Psoas muscle (tissue), 7 donors: ENCODE measurements at regions not wholly inside any gene's neighbourhood (a gene's known extent, or its start where the extent isn't known, plus 50 kb on each side); places are given as distances from the start of the nearest gene placed in this dataset.

ENCODE experiments used
- ATAC-seq, 4 donors: fragments of 200-7000 bp; cut with Tn5 transposase; one replicate each; pipeline ENCODE4 v1.9.1; 2020; ENCODE audit warnings: moderate library complexity in 3 of 4, mild to moderate bottlenecking in 2 of 4
- DNase-seq, 2 donors: peaks; one replicate each; pipeline ENCODE4 v3.0.0-alpha.2; 2020
- H3K27ac ChIP-seq: fragments of 200-600 bp; one replicate; pipeline ENCODE4 v1.8.0; 2022
- H3K27me3 ChIP-seq, 3 donors: fragments of 200-600 bp in 1 of 3; one replicate each; pipeline versions ENCODE4 v1.6.1 to v1.8.0; 2013 to 2022; ENCODE audit warnings: low read length in 2 of 3, mild to moderate bottlenecking in 2 of 3, moderate library complexity in 1 of 3; ENCODE audit not compliant: insufficient read depth in 3 of 3
- H3K36me3 ChIP-seq, 2 donors: fragments of 200-600 bp in 1 of 2; one replicate each; pipeline versions ENCODE4 v1.6.1 to v1.8.0; 2013 to 2022; ENCODE audit warnings: low read depth in 1 of 2, mild to moderate bottlenecking in 1 of 2, moderate library complexity in 1 of 2; ENCODE audit not compliant: insufficient read depth in 1 of 2
- H3K4me1 ChIP-seq: fragments of 200-600 bp; one replicate; pipeline ENCODE4 v1.8.0; 2022
- H3K4me3 ChIP-seq: fragments of 200-600 bp; one replicate; pipeline ENCODE4 v1.8.0; 2022; ENCODE audit warnings: mild to moderate bottlenecking
- H3K9me3 ChIP-seq: fragments of 200-600 bp; one replicate; pipeline ENCODE4 v1.8.0; 2022
- WGBS, 3 donors: extraction: QIAGEN DNeasy Blood & Tissue Kit; methylation state at CpG; one replicate each; pipeline versions ENCODE4 v1.1.6 to v1.1.7; 2013; 5-methylcytosine and 5-hydroxymethylcytosine counted together
- intact Hi-C, 2 donors: fragments of 100-400 bp; cut with DNase I; formaldehyde crosslinking; loops; one replicate each; pipeline versions ENCODE4 v1.11.0 to v1.14.2; 2022
- TF ChIP-seq, protein P1 (sequence below): fragments of 200-600 bp; IDR thresholded peaks from one replicate; pipeline ENCODE4 v1.8.0; 2022; ENCODE audit warnings: antibody characterized with exemption
- donor health status: healthy with polysubstance abuse.
- donor health status: DM: no; HTN: no; CAD: no; lungs with moderate emphysema.
- donor health status: Bipolar disorder and iron deficiency.
- donor health status: healthy.
- donor health status: DM: yes; HTN: yes; CAD: no.
- donor health status: DM: no; HTN: no; CAD: no.
- donor health status: DM: yes; HTN: yes; CAD: no.

DNA sequence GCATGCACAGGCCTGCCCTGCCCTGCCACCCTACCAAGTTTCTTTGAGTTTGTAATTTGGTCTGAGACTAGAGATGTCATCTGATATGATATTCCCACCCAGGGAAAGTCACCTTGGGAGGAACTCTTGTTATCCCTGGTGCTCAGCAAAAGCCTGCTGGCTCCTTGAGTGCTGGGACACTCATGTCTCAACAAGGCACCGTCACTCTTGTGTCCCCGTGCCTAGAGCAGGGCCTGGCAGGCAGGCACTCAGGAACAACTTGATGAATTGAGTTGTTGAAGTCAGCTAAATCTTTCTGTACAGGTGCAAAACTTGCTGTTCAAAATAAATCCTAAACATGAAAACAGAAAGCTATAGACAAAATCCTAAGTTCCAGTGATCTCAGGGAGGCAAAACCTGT, 345.4 kb downstream of the KCNRG start:
- Histone ChIP-seq H3K36me3 (no peaks in the 10 kb centered on the region), H3K9me3 (no peaks in the 10 kb centered on the region), H3K27me3 (no peaks in the 10 kb centered on the region), H3K27ac (no peak overlapping the region), H3K4me1 (peaks cover 9% of the 10 kb centered on the region), H3K4me3 (no peak overlapping the region)
- WGBS, 3 donors: 62 to 86% (median 64%) methylated on average over 2 of the region's 2 CpGs
- no peak for DNase-seq
- ATAC-seq: no peak
- TF ChIP-seq, protein P1, sequence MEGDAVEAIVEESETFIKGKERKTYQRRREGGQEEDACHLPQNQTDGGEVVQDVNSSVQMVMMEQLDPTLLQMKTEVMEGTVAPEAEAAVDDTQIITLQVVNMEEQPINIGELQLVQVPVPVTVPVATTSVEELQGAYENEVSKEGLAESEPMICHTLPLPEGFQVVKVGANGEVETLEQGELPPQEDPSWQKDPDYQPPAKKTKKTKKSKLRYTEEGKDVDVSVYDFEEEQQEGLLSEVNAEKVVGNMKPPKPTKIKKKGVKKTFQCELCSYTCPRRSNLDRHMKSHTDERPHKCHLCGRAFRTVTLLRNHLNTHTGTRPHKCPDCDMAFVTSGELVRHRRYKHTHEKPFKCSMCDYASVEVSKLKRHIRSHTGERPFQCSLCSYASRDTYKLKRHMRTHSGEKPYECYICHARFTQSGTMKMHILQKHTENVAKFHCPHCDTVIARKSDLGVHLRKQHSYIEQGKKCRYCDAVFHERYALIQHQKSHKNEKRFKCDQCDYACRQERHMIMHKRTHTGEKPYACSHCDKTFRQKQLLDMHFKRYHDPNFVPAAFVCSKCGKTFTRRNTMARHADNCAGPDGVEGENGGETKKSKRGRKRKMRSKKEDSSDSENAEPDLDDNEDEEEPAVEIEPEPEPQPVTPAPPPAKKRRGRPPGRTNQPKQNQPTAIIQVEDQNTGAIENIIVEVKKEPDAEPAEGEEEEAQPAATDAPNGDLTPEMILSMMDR: no peak
- intact Hi-C loops: no loop called here

DNA sequence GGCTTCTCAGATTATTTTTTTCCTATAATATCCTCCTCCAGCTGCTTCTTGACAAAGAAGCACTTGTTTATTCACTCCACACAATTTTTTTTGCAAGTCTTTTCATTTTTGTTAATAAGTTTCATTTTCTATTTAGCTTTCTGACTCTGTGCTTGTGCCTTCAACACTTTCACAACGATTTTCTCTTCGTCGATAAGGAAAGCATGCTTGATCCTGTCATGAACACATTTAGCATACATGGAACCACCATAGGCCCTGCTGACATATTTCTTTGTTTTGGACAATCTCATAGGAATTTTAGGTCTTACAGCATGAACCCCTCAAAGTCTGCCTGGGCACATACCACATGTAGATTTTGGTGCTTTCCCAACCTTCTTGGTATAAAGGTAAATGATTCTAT, 346.0 kb downstream of the KCNRG start:
- H3K9me3 ChIP-seq: no peaks in the 10 kb centered on the region
- intact Hi-C loops: no loop called here
- no peaks in the 10 kb centered on the region for H3K36me3 ChIP-seq
- no peaks in the 10 kb centered on the region for H3K27me3 ChIP-seq
- ATAC-seq: no peak
- WGBS, 3 donors: 35 to 61% (median 50%) methylated on average over 3 of the region's 3 CpGs
- H3K27ac ChIP-seq: no peak overlapping the region
- TF ChIP-seq, protein P1: no peak
- no peak for DNase-seq
- peaks cover 9% of the 10 kb centered on the region for H3K4me1 ChIP-seq
- H3K4me3 ChIP-seq: no peak overlapping the region

DNA sequence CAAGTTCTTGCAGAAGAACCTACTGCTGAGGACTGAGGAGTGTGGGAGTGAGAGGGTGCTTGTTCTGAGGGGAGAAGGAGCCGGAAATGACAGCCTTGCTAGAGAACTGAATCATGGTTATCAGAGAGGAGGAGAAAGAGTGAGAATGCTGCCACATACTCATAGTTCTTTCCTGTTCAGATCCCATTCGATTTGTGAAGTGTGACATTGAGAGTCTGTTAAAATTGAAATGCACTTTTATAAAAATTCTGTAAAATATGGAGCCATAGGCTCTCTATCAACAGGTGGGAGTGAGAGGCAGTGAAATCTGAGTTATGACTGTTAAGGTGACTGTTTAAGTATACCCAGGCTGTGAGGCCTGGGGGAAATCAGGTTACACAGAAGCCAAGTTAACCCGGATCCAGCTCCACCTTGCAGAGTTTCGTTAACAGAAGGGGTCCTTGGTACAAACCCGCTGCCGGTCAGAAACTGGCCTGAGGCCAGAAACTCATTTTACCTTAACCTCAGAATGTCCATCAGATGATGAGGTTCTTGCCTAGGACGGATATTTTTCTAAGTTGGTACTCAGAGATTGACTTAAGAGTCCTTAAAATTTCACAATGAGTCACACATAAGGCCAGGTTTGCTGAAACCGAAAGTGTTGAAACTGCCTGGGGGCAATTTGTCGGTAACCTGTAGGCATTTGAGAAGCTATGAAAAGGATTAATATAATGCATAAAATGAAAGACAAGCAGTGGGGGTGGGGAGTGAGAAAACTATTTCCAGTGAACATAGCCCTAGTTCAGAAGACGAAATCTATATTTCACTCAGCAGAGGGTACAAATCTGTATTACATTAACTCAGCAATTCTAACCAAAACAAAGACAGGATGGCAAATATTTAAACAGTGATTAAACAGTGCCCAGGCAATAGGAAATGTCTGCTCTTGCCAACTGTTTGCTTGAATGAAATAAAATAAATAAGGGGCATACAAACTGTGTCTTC, 350.5 kb downstream of the KCNRG start:
- Histone ChIP-seq H3K36me3 (no peaks in the 10 kb centered on the region), H3K4me3 (no peak overlapping the region), H3K27me3 (no peaks in the 10 kb centered on the region), H3K9me3 (no peaks in the 10 kb centered on the region), H3K4me1 (no peaks in the 10 kb centered on the region), H3K27ac (no peak overlapping the region)
- 85 to 88% (median 87%) methylated on average over 10 of the region's 10 CpGs for whole genome bisulfite sequencing, 3 donors
- TF ChIP-seq, protein P1: no peak
- intact Hi-C loops: no loop called here
- no peak for DNase-seq
- no peak for ATAC-seq

DNA sequence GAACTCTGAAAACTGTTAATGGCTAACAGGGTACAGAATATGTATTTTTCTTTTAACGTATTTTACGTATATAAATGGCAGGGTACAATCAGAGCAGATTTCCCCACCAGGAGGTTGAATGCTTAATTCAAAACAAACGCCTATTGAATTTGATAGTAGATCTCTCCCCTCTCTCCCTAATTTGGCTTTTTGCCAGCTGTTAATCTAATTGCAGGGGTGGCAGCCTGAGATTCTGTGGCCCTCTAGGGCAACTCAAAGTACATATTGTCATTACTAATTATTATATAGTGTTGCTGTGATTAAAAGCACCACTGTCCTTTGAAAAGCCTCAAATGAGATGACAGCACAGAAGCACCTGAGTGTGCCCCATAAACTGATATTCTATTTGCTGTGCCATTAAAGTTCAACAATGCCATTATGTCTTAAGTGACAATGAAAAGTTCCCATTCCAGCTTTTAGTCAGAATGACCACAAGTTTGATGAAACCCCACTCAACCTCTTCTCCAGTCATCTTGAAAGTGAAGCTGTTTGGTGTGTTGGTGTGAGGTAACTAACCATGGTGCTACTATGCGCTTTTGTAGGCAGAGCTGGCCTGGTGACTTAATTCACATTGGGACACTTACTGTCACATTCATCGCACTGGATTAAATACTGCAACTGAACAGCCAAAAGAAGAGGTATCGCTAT, 351.4 kb downstream of the KCNRG start:
- intact Hi-C loops: no loop called here
- WGBS, 3 donors: 92 to 95% (median 92%) methylated on average over 6 of the region's 6 CpGs
- DNase-seq: no peak
- H3K4me1 ChIP-seq: no peaks in the 10 kb centered on the region
- H3K4me3 ChIP-seq: no peak overlapping the region
- ATAC-seq: no peak
- no peaks in the 10 kb centered on the region for H3K9me3 ChIP-seq
- no peaks in the 10 kb centered on the region for H3K36me3 ChIP-seq
- H3K27me3 ChIP-seq: no peaks in the 10 kb centered on the region
- TF ChIP-seq, protein P1: no peak
- no peak overlapping the region for H3K27ac ChIP-seq
